Hippocampal formation (tissue), 2 donors: ENCODE measurements at regions not wholly inside any gene's neighbourhood (a gene's known extent, or its start where the extent isn't known, plus 50 kb on each side); places are given as distances from the start of the nearest gene placed in this dataset.

Experiments used
- DNase-seq, 2 donors: peaks; one replicate each; lab custom pipeline; 2025; lab: John Stamatoyannopoulos, UW

- no peak for DNase-seq
These were observed 211.1 kb upstream of the LRFN2 start for GRCh38 chr6:40798069-40798770.

- no peak for DNase-seq
These were observed 209.4 kb upstream of the LRFN2 start for GRCh38 chr6:40796260-40797221.

- no peak for DNase-seq
These were observed 207.4 kb upstream of the LRFN2 start for GRCh38 chr6:40794586-40794985.

GRCh38 chr6:40792183-40792582 lies 205.0 kb upstream of the LRFN2 start:
- DNase-seq, result no peak

- no peak for DNase-seq
These were observed 203.8 kb upstream of the LRFN2 start for GRCh38 chr6:40791004-40791403.

- DNase-seq, result no peak
These were observed 201.8 kb upstream of the LRFN2 start for GRCh38 chr6:40788661-40789655.

- DNase-seq, result no peak
These were observed 195.2 kb upstream of the LRFN2 start for GRCh38 chr6:40782355-40782754.

GRCh38 chr6:40780637-40781036 lies 193.5 kb upstream of the LRFN2 start:
- DNase-seq, result no peak

GRCh38 chr6:40779409-40779808 lies 192.2 kb upstream of the LRFN2 start:
- no peak for DNase-seq

GRCh38 chr6:40778918-40779317 lies 191.8 kb upstream of the LRFN2 start:
- DNase-seq, result no peak

GRCh38 chr6:40778196-40778595 lies 191.0 kb upstream of the LRFN2 start:
- DNase-seq, result no peak

- no peak for DNase-seq
These were observed 187.8 kb upstream of the LRFN2 start for GRCh38 chr6:40774932-40775331.

- DNase-seq, result no peak
These were observed 183.6 kb upstream of the LRFN2 start for GRCh38 chr6:40770794-40771193.

- DNase-seq, result no peak
These were observed 177.6 kb upstream of the LRFN2 start for GRCh38 chr6:40764726-40765125.

- no peak for DNase-seq
These were observed 175.8 kb upstream of the LRFN2 start for GRCh38 chr6:40762981-40763380.

- no peak for DNase-seq
These were observed 173.7 kb upstream of the LRFN2 start for GRCh38 chr6:40760887-40761286.

- no peak for DNase-seq
These were observed 172.7 kb upstream of the LRFN2 start for GRCh38 chr6:40759838-40760237.

- DNase-seq, result no peak
These were observed 172.1 kb upstream of the LRFN2 start for GRCh38 chr6:40759264-40759663.

- DNase-seq, result no peak
These were observed 168.7 kb upstream of the LRFN2 start for GRCh38 chr6:40755749-40756452.

- no peak for DNase-seq
These were observed 168.0 kb upstream of the LRFN2 start for GRCh38 chr6:40755046-40755681.
